Activated CD4-positive, CD25-positive, alpha-beta regulatory T cell treated with anti-CD3 and anti-CD28 coated beads, Interleukin-2, amount 50 U/mL, for 16 hours (primary cell): ENCODE measurements at regions not wholly inside any gene's neighbourhood (a gene's known extent, or its start where the extent isn't known, plus 50 kb on each side); places are given as distances from the start of the nearest gene placed in this dataset.

ENCODE experiments used
- DNase-seq: peaks from one replicate; pipeline ENCODE4 v3.0.0-alpha.2; 2020; ENCODE audit warnings: low read depth, low spot score

DNA sequence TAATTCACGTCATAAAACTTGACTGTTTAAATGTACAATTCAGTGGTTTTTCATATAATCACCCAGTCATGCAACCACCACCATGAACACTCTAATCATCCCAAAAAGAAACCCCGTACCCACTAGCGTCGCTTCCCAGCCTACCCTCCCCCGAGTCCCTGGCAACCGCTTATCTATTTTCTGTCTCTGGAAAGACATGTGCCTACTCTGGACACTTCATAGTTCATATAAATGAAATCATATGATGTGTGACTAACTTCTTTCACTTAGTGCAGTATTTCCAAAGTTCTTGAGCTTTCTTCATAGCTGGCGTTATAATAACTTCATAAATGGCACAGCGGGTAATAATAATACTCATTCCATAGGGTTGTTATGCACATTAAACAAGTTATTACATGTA, 215.2 kb downstream of the MYLK4 start:
- no peak for DNase-seq

DNA sequence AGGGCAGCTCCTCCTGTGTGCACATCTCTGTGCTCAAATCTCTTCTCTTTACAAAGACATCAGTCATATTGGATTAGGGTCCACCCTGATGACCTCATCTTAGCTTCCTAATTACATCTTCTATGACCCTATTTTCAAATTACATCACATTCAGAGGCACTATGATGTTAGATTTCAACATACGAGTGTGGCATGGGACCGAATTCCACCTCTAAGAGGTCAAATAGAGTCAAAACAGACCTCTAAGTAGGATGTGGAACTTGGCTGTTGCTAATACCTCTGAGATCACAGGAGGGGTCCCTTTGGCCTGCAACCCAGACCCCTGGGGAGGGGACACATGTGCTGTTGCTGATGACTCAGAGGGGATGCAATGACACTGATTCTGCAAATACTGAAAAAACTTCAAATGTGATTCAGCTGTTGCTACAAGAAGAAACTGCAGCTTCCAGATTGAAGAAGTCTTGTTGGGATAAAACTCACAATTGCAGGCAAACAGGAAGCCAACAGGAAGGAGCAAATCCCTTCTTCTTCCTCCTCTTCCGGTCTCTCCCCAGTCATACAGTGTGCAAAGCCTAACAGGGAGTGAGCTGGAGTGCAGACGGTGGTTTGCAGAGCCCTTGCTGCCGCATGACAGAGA, 216.2 kb downstream of the MYLK4 start:
- DNase-seq = no peak

DNA sequence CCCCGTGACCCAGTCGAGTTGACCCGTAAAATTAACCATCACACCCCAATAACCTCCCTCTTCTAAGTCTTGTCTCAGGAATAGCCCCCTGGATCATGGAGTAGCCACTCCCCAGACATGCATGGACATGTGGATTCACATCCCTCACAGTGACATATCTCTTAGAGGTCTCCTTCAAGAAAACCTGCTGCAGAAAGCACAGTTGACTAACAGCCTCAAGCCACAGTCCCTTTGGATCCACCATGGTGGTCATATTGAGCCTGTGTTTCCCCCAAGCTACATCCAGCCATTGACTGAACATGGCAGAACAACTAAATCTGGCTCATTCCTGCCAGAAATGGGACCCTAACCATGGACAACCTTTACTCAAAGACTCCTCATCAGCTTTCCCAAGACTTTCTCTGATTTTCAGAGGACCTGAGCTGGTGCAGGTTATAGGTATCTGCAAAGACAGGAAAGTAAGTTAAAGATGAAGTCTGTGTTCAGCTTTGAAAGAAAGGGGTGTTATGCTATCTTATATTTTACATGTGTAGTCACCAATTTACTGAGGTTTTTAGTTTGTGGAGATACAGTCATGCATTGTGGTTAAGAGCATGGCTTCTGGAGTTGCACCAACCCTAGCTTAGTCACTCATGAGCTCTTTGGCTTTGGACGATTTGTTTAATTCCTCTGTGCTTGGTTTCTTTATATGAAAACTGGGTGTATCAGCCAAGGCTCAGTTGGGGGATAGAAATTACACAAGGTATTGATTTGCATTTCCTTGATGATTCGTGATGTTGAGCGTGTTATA, 219.1 kb downstream of the MYLK4 start:
- DNase-seq = no peak

- no peak for DNase-seq
Measured at GRCh38 chr6:2529211-2529719, 221.5 kb downstream of the MYLK4 start.

DNA sequence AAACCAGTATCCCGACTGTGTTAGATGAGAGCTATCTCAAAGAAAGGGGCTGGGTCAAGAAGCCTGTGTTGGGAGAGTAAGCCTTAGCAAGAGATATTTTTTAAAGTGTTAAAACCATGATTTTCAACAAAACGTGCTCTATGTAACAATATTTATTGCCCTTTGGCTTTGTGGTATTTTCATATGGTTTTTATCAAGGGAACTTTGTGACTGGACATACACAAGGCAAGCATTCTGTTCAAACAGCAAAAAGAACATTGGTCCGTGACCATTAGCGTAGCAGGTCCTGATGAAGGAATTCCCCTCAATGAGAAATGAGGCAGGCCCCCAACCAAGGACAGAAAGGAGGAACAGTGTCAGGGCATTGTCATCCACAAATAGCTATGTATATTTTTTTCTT, 222.6 kb downstream of the MYLK4 start:
- no peak for DNase-seq

- no peak for DNase-seq
Measured at GRCh38 chr6:2526766-2527165, 224.0 kb downstream of the MYLK4 start.

DNA sequence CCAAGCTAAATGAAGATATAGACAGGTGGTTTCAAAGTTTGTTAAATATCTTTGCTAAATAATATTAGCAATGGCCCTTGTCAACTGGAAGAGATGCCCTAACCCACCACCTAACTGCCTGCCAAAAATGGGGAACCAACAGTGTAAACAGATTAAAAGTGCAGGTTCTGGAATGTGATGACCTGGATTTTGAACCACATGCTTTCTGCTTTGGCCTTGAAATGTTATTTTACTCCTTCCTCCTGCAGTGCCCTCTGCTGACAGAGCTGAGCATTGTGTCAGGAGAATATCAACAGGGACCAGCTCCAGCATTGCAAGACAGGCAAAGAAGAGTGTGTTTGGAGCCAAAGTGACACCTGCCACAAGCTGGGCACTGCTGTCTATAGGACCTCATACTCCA, 226.6 kb downstream of the MYLK4 start:
- no peak for DNase-seq

DNA sequence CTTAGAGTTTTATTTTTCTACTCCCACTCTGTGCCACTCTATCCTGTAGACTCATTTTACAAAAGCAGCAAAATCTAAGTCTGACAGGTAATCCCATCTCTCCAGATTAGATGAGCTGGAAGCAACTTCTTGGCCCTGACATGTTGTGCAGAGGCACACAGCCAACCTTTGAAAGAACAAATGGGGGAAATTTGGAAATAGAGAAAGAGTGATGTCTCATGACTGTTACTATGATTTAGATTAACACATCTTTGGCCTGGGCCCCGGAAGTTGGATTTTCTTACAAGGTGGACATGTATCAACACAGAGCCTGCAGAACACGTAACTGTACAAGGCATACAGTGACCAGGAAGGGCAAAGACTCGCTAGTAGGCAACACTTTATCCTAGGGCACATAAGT, 227.7 kb downstream of the MYLK4 start:
- DNase-seq = no peak

DNA sequence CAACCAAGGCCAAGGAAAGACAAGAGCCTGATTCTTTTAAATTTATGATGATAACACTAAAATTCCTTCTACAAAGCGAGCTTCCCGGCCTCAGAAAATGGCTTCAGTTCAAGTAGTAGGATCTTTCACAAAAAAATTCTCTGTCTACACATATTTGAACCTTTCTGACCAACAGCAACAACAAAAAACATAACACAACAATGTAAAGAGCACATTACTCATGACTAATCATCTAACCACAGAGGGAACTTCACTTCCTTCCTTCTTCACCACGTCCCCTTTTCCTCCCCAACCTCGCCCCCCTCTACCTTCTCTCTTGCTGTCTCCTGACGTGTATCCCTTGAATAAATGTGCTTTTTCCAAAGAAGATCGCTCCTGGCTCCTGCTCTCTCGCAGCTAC, 228.2 kb downstream of the MYLK4 start:
- DNase-seq = no peak

GRCh38 chr6:2517855-2518473, 232.8 kb downstream of the MYLK4 start:
- no peak for DNase-seq

- no peak for DNase-seq
Measured at GRCh38 chr6:2517401-2517800, 233.3 kb downstream of the MYLK4 start.

- DNase-seq = no peak
Measured at GRCh38 chr6:2516059-2516458, 234.7 kb downstream of the MYLK4 start.

DNA sequence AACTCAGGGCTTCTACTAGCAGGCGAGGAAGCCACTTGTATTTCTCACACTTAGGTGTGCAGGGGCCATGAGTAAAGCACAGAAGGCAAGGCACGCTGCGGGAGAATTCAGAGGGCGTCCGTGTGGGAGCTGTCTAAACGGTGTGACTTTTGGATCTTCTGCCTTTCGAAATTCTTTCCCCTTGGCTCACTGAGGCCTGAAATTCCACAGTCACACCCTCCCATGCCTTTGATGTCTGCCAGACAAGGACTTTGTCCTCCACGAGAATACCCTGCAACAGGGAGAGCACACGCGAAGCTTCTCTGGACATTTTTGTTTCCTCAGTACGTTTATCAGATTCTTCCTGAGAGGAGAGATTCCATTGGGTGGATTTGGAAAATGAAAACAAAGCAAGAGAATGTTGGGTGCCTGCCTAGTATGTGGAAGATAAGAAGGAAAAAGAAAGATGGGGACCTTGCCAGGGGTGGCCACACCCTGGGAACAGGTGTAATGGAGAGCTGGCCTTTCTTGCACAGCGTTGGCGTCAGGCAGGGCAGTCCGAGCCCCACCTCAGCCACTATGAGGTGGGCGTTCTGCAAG, 235.7 kb downstream of the MYLK4 start:
- no peak for DNase-seq

DNA sequence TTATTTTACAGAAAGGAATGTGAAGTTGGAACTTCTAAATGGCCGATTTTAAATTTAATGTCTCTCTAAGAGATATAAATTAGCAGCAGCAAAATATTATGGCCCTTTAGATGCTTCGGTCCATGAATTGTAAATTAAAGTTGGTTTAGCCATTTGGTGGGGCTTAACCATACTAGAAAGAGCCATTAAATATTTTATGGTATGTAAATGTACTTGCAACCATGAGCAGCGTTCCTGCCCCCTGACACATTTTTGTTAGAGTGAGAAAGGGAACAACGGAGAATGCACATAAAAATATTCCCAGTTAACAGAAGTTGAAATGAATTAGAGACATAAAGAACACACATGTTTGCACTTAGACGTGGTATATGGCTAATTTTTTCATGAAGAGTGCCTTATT, 237.9 kb downstream of the MYLK4 start:
- no peak for DNase-seq

GRCh38 chr6:2510316-2510715, 240.4 kb downstream of the MYLK4 start:
- no peak for DNase-seq

GRCh38 chr6:2509711-2510110, 241.0 kb downstream of the MYLK4 start:
- DNase-seq = no peak

DNA sequence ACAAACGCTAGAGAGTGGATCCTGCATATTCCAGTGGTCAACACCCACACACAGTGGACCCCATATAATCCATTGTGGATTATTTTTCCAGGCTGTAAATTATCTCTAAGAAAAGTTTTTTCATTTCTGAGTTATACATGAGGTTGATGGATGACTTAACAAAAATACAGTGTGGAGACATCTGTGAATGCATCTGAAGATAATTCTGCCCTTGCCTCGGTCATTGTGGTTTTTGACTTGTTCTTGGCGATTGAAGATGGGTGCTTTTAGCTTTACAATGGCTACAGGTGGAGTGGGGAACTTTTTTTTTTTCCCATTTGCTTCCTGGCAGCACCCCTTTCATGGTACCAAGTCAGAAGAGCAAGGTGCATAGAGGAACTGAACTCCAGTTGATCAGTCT, 242.7 kb downstream of the MYLK4 start:
- no peak for DNase-seq

DNA sequence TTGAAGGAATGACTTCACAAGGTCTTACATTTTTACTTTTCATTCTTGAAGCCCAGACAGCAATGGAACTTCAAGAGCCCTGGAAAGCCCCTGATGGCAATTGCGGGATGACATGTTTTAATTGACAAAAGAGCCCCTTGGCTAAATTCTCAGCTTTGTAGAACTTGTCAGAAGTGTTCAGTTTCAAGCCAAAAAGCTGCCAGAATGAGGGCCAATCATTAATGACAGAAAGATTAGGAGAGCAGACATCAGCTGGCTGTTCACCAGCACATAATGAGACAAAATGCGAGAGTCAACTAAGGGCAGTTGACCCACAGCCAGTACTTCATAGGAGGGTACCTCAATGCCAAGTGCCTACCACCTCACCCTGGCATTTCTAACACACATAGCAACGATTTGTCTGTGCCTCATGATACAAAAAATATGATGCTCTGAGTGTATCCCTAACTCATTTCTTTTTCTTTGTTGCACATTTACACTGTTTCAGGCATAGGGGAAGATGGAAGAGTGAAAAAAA, 243.1 kb downstream of the MYLK4 start:
- DNase-seq = no peak

DNA sequence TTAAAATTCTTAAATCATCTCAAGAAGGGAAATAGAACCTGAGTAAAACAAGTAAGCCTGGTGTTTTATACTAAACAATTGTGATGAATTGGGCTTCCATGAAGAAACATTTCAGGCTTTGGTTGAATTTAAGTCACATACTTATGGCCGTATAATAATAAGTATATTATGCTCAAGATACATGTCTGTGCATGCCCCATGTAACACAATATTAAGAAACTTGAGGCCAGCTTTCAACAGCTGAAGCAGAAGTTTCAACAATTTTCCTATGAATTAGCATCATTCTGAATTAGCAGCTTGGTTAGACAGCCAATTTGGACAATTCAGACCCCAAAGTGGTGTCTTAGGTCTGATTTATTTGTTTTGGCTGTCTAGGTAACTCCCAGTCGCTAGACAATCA, 243.7 kb downstream of the MYLK4 start:
- no peak for DNase-seq

DNA sequence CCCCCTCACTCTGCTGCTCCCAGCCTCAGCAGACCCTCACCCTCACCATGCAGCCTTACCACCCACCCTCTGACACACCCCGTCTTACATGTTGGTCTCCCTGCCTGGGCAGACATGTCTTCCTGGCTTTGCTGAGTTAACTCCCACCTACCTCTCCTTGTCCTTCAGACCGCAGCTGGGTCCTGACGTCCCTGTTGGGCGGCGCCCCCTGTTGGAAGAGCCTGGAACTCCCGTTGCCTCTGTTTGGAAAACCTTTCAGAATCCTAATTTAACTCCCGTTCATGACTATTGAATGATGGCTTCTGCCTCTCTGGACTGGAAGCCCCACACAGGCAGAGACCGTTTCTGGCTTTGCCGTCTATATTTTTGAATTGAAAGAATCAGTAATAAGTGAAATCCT, 245.1 kb downstream of the MYLK4 start:
- no peak for DNase-seq

DNA sequence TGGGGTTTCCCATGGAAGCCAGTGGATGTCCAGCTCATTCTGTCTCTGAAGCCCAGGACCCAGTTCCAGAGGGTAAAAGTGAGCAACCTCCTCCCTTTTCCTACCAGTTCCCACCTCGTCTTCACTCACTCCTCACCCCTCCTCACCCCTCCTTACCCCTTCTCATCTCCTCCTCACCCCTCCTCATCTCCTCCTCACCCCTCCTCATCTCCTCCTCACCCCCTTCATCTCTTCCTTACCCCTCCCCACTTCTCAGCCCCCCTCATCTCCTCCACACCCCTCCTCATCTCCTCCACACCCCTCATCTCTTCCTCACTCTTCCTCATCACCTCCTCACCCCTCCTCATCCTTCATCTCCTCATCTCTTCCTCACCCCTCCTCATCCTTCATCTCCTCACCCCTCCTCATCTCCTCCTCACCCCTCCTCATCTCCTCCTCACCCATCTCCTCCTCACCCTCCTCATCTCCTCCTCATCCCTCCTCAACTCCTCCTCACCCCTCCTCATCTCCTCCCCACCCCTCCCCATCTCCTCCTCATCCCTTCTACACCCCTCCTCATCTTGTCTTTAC, 246.1 kb downstream of the MYLK4 start:
- no peak for DNase-seq
